Panc1 (cell line): ENCODE measurements at regions not wholly inside any gene's neighbourhood (a gene's known extent, or its start where the extent isn't known, plus 50 kb on each side); places are given as distances from the start of the nearest gene placed in this dataset.

Source experiments
- ATAC-seq: fragments of 200-7000 bp; cut with Tn5 transposase; 2 replicates; pipeline ENCODE4 v1.9.1; 2020; ENCODE audit warnings: mild to moderate bottlenecking, moderate library complexity
- BruUV-seq: library from RNA; stranded (reverse); fragments of 400-500 nt; replicated peaks from 2 replicates; lab custom pipeline; 2021; lab: Mats Ljungman, UMichigan
- CTCF ChIA-PET: fragments of 300-600 bp; sonication (Branson Sonifier 250); formaldehyde crosslinking; loops from one replicate; lab custom pipeline; 2022; ENCODE audit warnings: antibody characterized with exemption; lab: Charles Lee
- POLR2A ChIA-PET: fragments of 300-600 bp; sonication (Branson Sonifier 250); formaldehyde crosslinking; loops from one replicate; lab custom pipeline; 2022; ENCODE audit warnings: antibody characterized with exemption; lab: Charles Lee
- DNase-seq: peaks from one replicate; pipeline ENCODE4 v3.0.0-alpha.2; 2010; ENCODE audit warnings: low read depth, low spot score
- H3K27ac ChIP-seq: 2 replicates; pipeline ENCODE4 v1.5.1; 2011; ENCODE audit warnings: mild to moderate bottlenecking, low read length, inconsistent platforms
- H3K27me3 ChIP-seq: fragments of 200-500 bp; sonication (Bioruptor generic); 2 replicates; pipeline ENCODE4 v1.6.0; 2014; ENCODE audit warnings: low read length, inconsistent platforms; ENCODE audit not compliant: control insufficient read depth, insufficient read depth
- H3K36me3 ChIP-seq: fragments of 200-500 bp; sonication (Bioruptor generic); 2 replicates; pipeline ENCODE4 v1.5.1; 2014; ENCODE audit warnings: inconsistent platforms, mild to moderate bottlenecking, low read length, moderate library complexity; ENCODE audit not compliant: control insufficient read depth, insufficient read depth
- H3K4me1 ChIP-seq: 2 replicates; pipeline ENCODE4 v1.5.1; 2011; ENCODE audit warnings: inconsistent platforms, mild to moderate bottlenecking, low read length, moderate library complexity; ENCODE audit not compliant: control insufficient read depth, insufficient read depth
- H3K4me3 ChIP-seq, 2 experiments: 2 replicates each; pipeline ENCODE4 v1.5.1; 2011 to 2012; ENCODE audit warnings: low read depth in 2 of 2, low read length in 2 of 2, mild to moderate bottlenecking in 2 of 2, inconsistent platforms in 1 of 2, moderate library complexity in 1 of 2
- H3K9me3 ChIP-seq: fragments of 200-500 bp; sonication (Bioruptor generic); 2 replicates; pipeline ENCODE4 v1.5.1; 2014; ENCODE audit warnings: low read depth, mild to moderate bottlenecking, inconsistent platforms, low read length, moderate library complexity; ENCODE audit not compliant: control insufficient read depth, insufficient read depth
- CTCF ChIP-seq: fragments of 450-650 bp; IDR thresholded peaks from 2 replicates; pipeline ENCODE4 v1.5.1; 2017; ENCODE audit warnings: mild to moderate bottlenecking
- POLR2AphosphoS5 ChIP-seq: IDR thresholded peaks from 2 replicates; pipeline ENCODE4 v1.6.1; 2012; ENCODE audit warnings: mild to moderate bottlenecking, low read depth, low read length, moderate library complexity
- REST ChIP-seq, 2 experiments: IDR thresholded peaks; 2 replicates each; pipeline ENCODE4 v1.6.1; 2011 to 2012; ENCODE audit warnings: low read depth in 2 of 2, control low read depth in 1 of 2, low read length in 1 of 2, mild to moderate bottlenecking in 1 of 2, moderate library complexity in 1 of 2; ENCODE audit not compliant: insufficient read depth in 1 of 2
- SIN3A ChIP-seq: IDR thresholded peaks from 2 replicates; pipeline ENCODE4 v1.6.1; 2012; ENCODE audit warnings: low read depth, mild to moderate bottlenecking, low read length, moderate library complexity, borderline replicate concordance; ENCODE audit not compliant: insufficient read depth
- TCF7L2 ChIP-seq: IDR thresholded peaks from 2 replicates; pipeline ENCODE4 v1.6.1; 2011; ENCODE audit warnings: mild to moderate bottlenecking, low read depth, low read length, inconsistent platforms
- in situ Hi-C: cut with HindIII; loops from 2 replicates; pipeline ENCODE4 v1.10.0; 2016; ENCODE audit warnings: low sequenced_read_pairs, low pct_unique_long_range_greater_than_20kb
- intact Hi-C: fragments of 100-400 bp; cut with micrococcal nuclease; formaldehyde crosslinking; loops from one replicate; pipeline ENCODE4 v1.10.0; 2022; ENCODE audit not compliant: unreplicated experiment

- no TSS peak for BruUV-seq
- Histone ChIP-seq H3K27ac (no peak overlapping the region), H3K9me3 (no peaks in the 10 kb centered on the region), H3K4me1 (no peaks in the 10 kb centered on the region), H3K36me3 (no peaks in the 10 kb centered on the region), H3K27me3 (no peaks in the 10 kb centered on the region), H3K4me3 (no peak overlapping the region)
- ATAC-seq (no peak), DNase-seq (no peak)
- TF ChIP-seq REST (IDR thresholded peaks at IDR 0.05; ENCODE audit: insufficient read depth in 1 of 2, low read depth in 2 of 2, low read length in 1 of 2) (no peak), POLR2AphosphoS5 (no peak), CTCF (no peak), SIN3A (no peak), TCF7L2 (no peak)
- in situ Hi-C loops (no loop called here), intact Hi-C loops (no loop called here)
- CTCF ChIA-PET: no interaction called here
- POLR2A ChIA-PET: no interaction called here
Observed at GRCh38 chr4:11259837-11260236, 168.9 kb downstream of the HS3ST1 start.

GRCh38 chr4:11252149-11252548, 176.5 kb downstream of the HS3ST1 start:
- ATAC-seq: no peak
- Histone ChIP-seq H3K4me3 (no peak overlapping the region), H3K4me1 (no peaks in the 10 kb centered on the region), H3K27ac (no peak overlapping the region), H3K27me3 (no peaks in the 10 kb centered on the region), H3K9me3 (no peaks in the 10 kb centered on the region), H3K36me3 (no peaks in the 10 kb centered on the region)
- ChIA-PET POLR2A (no interaction called here), CTCF (no interaction called here)
- BruUV-seq: no TSS peak
- TF ChIP-seq SIN3A: no peak
- no peak for TF ChIP-seq CTCF
- TF ChIP-seq REST (IDR thresholded peaks at IDR 0.05; ENCODE audit: insufficient read depth in 1 of 2, low read depth in 2 of 2, low read length in 1 of 2): no peak
- TF ChIP-seq POLR2AphosphoS5: no peak
- TF ChIP-seq TCF7L2: no peak
- in situ Hi-C loops (no loop called here), intact Hi-C loops (no loop called here)
- no peak for DNase-seq
